OCI-LY7 (cell line): ENCODE measurements at regions not wholly inside any gene's neighbourhood (a gene's known extent, or its start where the extent isn't known, plus 50 kb on each side); places are given as distances from the start of the nearest gene placed in this dataset.

Source experiments
- EZH2phosphoT487 ChIP-seq: fragments of 200-600 bp; sonication (generic); IDR thresholded peaks from 2 replicates; pipeline ENCODE4 v1.6.1; 2018; ENCODE audit warnings: low read depth, borderline replicate concordance, mild to moderate bottlenecking, mixed run types, antibody characterized with exemption, low read length, moderate library complexity, mixed read lengths
- TF ChIP-seq, protein P1 (sequence below): fragments of 200-600 bp; sonication (generic); conservative IDR thresholded peaks from 2 replicates; pipeline ENCODE4 v1.5.1; 2014; ENCODE audit warnings: mild to moderate bottlenecking, antibody characterized with exemption, low read length, moderate library complexity, mixed read lengths

DNA sequence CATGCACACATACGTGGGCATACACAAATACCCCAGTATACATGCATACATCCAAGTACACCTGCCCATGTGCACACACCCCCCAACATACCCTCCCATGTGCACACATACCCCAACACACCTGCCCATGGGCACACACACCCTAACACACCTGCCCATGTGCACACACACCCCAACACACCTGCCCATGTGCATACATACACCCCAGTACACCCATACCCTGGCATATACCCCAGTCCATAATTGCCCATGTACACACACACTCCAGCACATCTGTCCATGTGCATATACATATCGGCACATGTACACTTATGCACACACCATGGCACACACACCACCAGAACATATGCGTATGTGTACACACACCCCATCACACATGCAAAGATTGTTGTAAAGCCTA, 475.2 kb downstream of the PREX1 start:
- TF ChIP-seq, protein P1, sequence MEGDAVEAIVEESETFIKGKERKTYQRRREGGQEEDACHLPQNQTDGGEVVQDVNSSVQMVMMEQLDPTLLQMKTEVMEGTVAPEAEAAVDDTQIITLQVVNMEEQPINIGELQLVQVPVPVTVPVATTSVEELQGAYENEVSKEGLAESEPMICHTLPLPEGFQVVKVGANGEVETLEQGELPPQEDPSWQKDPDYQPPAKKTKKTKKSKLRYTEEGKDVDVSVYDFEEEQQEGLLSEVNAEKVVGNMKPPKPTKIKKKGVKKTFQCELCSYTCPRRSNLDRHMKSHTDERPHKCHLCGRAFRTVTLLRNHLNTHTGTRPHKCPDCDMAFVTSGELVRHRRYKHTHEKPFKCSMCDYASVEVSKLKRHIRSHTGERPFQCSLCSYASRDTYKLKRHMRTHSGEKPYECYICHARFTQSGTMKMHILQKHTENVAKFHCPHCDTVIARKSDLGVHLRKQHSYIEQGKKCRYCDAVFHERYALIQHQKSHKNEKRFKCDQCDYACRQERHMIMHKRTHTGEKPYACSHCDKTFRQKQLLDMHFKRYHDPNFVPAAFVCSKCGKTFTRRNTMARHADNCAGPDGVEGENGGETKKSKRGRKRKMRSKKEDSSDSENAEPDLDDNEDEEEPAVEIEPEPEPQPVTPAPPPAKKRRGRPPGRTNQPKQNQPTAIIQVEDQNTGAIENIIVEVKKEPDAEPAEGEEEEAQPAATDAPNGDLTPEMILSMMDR = no peak
- no peak for TF ChIP-seq EZH2phosphoT487
